NCI-H128 (cell line): ENCODE measurements at regions not wholly inside any gene's neighbourhood (a gene's known extent, or its start where the extent isn't known, plus 50 kb on each side); places are given as distances from the start of the nearest gene placed in this dataset.
"Not testable (repeated sequence)": the region's sequence is repeated elsewhere in the genome, so short reads cannot be mapped to it uniquely, and the experiment has no call there.

Source experiments
- DNase-seq: peaks from one replicate; lab custom pipeline; 2025; ENCODE audit not compliant: unreplicated experiment; lab: John Stamatoyannopoulos, UW

DNA sequence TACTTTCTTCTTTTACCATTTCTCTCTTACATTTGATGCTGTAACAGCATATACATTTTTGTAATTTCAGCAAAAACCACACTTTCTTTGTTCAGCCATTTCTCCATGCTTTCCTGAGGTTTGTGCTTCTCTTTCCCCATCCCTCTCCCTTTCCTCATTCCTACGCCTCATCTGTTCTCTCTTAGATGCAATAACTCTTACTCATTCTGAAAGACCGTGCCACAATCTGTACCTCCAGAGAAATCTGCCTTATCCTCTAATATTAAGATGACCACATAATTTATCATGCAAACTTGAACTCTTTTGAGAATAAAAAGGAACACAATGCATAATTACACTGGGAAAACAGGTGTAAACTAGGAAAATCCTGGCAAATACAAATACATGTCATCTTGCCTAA, 588.9 kb downstream of the JRKL start:
- no peak for DNase-seq

DNA sequence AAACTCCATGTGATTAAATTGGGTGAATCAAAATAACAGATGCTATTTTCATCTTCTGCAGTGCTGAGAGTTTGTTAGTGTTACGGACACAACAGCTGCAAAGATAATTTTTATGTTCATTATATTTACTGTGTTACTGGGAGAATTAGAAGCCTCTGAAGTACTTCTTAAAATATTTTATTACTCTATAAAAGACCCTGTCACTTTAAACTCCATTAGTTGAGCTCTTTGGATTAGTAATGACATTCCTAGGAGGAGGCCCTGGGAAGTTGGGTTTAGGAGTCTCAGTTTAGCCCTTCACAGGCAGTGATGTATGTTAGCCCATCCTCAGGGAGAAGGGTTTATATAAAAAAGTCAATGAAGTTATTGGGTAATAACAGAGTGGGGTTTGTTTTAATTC, 596.7 kb downstream of the JRKL start:
- DNase-seq = no peak

DNA sequence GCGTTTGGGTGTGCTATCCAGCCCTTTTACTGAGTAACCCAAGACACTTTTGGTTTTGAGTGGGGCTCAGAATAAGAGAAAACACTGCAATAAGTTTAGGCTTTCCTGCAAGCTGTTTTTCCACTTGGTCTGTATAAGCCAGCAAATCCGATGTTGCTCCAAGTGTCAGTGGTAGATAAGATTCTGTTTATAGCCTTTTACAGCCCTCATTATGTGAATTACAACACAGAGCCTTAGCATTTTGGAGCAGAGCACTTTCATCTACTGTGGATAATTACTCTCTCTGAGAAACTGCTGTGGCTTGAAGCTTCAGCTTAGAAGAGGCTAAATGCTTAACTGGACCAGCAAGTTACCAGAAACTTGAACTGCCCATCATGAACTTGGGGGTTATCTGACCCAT, 601.1 kb downstream of the JRKL start:
- no peak for DNase-seq

DNA sequence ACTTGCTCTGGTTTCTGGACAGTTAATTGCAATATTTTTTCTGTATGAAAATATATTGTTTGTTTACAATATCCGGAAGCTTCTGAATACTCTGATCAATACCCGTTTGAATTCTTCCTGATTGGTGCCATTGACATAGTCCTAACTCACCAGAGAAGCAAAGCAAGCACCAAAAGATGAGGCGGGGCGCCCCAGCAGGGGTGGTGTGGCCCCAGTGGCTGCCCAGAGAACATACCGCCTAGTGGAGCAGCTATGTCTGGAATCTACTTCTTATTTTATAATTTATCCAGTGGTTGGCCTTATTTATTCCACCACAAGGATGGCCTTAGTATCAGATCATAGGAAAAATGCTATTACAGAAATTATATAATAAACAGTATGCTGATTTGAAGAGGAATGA, 610.7 kb downstream of the JRKL start:
- no peak for DNase-seq

- DNase-seq = no peak
Measured at GRCh38 chr11:97007283-97007682, 617.5 kb downstream of the JRKL start.

DNA sequence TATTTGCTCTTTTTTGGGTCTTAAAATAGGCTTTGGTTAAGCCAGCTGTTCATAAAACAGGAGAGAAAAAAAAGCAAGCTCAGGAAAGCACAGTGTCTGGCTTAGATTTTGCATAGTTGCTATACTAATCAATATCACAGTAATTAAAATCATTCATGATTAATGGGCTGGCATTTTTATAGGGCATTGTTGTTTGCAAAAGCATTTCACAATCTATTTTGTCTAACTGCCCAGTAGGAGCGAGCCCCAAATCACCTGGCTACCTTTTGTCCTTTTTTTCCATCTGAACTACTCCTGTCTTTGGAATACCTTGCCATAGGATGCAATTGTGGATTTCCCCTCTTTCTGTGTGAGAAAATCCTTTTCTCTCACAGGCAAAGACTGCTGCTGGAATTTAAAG, 619.8 kb downstream of the JRKL start:
- DNase-seq = no peak

DNA sequence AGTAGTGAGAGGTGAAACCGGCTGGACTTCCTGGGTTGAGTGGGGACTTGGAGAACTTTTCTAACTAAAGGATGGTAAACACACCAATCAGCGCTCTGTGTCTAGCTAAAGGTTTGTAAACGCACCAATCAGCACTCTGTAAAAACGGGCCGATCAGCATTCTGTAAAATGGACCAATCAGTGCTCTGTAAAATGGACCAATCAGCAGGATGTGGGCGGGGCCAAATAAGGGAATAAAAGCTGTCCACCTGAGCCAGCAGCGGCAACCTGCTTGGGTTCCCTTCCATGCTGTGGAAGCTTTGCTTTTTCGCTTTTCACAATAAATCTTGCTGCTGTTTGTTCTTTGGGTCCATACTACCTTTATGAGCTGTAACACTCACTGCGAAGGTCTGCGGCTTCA, 621.2 kb downstream of the JRKL start:
- not testable (repeated sequence) for DNase-seq

DNA sequence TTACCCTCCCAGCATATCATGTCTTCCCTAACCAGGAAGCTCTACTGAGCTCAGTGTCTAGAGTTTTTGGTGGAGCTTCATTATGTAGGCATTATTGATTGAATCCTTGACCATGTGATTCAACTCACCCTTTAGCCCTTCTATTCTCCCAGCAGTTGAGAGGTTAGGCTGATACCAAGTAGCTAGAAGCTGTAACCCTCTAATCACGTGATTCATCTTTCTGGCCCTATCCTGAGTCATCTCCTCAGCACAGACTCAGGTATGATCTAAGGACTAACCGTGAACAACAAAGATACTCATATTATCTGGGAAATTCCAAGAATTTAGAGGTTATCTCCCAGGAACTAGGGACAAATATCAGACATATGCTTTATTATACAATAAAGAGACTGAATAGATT, 625.5 kb downstream of the JRKL start:
- no peak for DNase-seq

DNA sequence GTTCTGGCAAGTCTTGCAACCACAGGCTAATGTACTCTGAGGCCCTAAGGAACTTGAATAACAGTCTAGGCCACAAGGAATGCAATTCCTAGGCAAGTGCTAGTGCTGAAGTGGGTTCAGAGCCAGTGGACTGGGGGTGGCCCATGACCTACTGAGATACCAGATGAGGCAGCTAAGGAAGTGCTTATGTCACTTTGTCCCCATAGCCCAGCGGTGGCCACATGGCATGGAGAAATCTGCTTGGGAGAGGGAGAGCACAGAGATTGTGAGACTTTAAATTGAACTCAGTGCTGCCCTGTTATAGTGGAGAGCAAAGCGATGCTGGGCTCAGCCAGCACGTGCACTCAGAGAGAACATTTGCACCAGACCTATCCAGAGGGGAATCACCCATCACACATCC, 629.5 kb downstream of the JRKL start:
- DNase-seq = no peak

- DNase-seq = no peak
Measured at GRCh38 chr11:97019754-97020153, 629.9 kb downstream of the JRKL start.

DNA sequence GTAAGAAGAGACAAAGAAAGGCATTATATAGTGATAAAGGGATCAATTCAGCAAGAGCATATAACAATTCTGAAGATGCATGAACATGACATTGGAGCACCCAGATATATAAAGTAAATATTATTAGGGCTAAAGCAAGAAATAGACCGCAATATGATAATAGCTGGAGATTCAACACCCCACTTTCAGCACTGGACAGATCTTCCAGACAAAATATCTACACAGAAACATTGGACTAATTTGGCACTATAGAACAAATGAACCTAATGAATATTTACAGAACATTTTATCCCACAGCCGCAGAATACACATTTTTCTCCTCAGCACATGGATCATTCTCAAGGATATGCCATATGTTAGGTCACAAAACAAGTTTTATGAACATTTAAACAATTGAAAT, 633.1 kb downstream of the JRKL start:
- no peak for DNase-seq

DNA sequence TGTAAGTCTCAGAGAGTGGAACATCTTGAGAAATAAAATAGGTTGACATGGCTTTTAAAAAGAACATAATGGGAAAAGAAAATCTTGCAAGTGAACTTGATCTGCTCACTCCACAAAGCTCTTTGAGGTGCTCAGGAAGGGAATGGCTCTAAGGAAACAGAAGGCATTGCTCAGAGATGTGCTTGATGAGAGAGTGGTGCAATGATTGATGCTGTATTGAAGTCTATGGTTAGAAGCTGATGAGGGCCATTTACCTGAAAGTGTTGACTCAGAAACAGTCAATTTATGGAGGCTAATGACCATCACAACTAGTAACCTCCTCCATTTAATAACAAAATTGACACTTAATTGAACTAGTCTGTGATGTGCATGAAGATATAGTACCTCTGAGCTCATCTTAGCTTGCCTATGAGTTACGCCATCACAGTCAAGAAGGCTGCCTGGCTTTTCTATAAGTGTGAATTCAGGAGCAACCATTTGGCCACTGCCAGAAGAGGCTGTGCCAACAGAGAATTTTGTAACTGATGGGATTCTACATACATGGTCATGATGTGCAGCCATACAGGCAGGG, 639.1 kb downstream of the JRKL start:
- DNase-seq = no peak

- DNase-seq = no peak
Measured at GRCh38 chr11:97033178-97033577, 643.4 kb downstream of the JRKL start.

DNA sequence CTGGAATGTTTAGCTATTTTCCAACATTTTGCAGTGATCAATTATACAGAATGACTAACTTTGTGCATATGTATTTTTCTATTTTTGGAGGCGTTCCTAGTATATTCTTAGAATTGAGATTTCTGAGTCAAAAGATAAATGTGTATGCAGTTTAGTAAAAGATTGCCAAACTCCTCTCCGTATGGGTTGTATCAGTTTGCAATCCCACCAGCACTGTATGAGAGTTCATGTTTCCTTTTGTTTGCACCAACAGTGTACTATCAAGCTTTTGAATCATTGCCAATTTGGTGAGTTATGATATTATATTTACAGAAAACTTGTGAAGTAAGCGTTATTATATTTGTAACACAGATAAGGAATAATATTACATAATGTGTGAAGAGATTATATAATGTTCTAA, 658.7 kb downstream of the JRKL start:
- DNase-seq = no peak

- no peak for DNase-seq
Measured at GRCh38 chr11:97060184-97060583, 670.4 kb downstream of the JRKL start.

DNA sequence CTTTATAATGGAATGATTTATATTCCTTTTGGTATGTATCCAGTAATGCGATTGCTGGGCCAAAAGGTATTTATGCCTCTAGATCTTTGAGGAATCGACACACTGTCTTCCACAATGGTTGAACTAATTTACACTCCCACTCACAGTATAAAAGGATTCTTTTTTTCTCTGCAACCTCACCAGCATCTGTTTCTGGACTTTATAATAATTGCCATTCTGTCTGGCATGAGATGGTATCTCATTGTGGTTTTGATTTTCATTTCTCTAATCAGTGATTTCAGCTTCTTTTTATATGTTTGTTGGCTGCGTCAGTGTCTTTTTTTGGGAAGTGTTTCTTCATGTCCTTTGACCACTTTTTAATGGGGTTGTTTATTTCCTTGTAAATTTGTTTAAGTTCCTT, 679.3 kb downstream of the JRKL start:
- no peak for DNase-seq

DNA sequence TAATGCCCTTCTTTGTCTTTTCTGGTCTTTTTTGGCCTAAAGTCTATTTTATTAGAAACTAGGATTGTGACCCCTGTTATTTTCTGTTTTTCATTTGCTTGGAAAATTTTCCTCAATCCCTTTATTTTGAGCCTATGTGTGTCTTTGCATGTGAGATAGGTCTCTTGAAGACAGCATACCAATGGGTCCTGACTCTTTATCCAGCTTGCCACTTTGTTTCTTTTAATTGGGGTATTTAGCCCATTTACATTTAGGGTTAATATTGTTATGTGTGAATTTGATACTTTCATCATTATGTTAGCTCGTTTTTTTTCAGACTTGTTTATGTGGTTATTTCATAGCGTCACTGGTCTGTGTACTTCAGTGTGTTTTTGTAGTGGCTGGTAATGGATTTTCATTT, 682.6 kb downstream of the JRKL start:
- no peak for DNase-seq

DNA sequence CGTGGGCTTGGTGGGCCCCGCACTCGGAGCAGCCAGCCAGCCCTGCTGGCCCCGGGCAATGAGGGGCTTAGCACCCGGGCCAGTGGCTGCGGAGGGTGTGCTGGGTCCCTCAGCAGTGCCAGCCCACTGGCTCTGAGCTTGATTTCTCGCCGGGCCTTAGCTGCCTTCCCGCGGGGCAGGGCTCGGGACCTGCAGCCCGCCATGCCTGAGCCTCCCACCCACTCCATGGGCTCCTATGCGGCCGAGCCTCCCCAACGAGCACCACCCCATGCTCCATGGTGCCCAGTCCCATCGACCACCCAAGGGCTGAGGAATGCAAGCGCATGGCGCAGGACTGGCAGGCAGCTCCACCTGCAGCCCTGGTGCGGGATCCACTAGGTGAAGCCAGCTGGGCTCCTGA, 686.9 kb downstream of the JRKL start:
- not testable (repeated sequence) for DNase-seq

DNA sequence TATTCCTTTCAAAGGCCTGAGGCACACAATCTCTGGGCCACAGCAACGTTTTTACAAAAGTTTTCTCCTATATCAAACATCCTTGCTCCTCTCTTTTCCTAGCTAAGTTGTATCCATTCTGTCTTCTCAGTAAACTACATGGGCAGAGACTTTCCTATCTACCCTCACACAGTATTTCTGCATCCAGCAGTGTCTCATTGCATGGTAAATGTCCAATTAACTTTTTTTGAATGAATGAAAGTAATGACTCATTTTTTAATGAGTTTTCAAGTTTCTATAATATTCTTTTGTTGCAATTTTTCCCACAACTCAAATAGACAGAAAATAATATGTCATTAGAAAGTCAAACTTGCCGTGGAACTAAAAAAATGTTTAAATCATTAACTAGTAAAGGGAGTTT, 688.6 kb downstream of the JRKL start:
- DNase-seq = no peak

DNA sequence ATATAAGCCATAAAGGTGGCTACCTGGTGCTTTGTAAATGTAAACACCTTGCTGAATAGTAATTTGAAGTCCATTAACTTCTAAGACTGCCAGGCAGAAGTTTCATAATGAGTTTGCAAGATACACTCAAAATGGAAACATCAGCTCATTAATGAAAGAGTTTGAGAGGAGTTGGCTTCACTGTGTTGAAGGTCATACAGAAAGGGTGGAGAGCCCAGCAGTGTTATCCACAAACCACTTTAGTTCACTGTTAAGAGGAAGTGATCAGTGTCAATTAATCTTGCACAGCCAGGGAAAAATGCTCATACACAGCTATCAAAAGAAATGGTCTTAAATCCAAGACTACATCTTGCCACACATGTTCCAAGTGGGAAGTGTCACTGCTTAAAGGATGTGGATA, 689.4 kb downstream of the JRKL start:
- DNase-seq = no peak

DNA sequence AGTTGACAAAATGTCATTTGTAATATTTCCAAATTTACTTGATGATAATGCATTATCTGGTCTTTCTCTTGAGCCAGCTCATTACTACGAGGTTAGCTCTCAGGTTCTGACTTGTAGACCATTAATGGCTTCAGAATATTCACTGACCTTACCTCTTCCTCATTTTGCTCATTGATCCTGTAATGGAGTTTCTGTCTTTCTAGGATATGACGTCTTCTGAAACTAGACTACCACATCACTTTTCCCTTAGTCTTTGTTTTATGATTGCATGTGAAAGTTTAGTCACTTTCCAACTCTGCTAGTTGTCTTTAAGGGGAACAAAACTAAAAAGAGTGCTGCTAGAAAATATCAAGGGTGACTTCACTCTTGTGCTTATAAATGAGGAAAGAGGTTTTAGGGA, 697.6 kb downstream of the JRKL start:
- no peak for DNase-seq

DNA sequence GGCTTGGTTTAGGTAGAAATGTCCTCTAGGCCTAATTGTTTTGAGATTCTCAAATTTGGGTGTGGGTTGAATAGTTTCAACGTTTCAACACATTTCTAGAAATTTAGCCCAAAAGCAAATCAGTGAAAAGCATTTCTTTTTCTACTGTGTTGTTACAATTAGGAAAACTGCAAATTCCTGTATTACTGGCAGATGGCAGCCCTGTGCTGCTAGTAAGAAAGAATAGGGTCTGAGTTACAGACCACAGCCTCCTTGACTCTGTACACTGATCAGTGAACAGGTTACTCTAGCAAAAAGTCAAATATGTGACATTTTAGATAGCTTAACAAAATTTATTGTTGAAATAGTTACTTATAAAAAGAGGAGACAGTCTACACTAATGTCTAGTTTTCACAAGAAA, 703.0 kb downstream of the JRKL start:
- no peak for DNase-seq

DNA sequence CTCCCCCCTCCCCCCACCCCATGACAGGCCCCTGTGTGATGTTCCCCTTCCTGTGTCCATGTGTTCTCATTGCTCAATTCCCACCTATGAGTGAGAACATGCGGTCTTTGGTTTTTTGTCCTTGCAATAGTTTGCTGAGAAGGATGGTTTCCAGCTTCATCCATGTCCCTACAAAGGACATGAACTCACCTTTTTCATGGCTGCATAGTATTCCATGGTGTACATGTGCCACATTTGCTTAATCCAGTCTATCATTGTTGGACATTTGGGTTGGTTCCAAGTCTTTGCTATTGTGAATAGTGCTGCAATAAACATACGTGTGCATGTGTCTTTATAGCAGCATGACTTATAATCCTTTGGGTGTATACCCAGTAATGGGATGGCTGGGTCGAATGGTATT, 712.4 kb downstream of the JRKL start:
- DNase-seq = not testable (repeated sequence)

- DNase-seq = no peak
Measured at GRCh38 chr11:97107604-97108003, 717.8 kb downstream of the JRKL start.
